SK-N-SH treated with all-trans-retinoic acid at 6 μM for 48 hours (cell line): ENCODE measurements at regions not wholly inside any gene's neighbourhood (a gene's known extent, or its start where the extent isn't known, plus 50 kb on each side); places are given as distances from the start of the nearest gene placed in this dataset.

Experiments used
- GLIS3 ChIP-seq: fragments of 250-450 bp; sonication (Bioruptor Pico); IDR thresholded peaks from 2 replicates; pipeline ENCODE4 v1.5.0; 2020; ENCODE audit warnings: mild to moderate bottlenecking, moderate library complexity
- ZNF70 ChIP-seq: fragments of 450-650 bp; formaldehyde crosslinking; IDR thresholded peaks from 2 replicates; pipeline ENCODE4 v1.5.0; 2020; ENCODE audit warnings: mild to moderate bottlenecking, moderate library complexity
- TF ChIP-seq, protein P1 (sequence below): fragments of 250-450 bp; sonication (Bioruptor Pico); IDR thresholded peaks from 2 replicates; pipeline ENCODE4 v1.8.0; 2020; ENCODE audit warnings: mild to moderate bottlenecking, moderate library complexity, borderline replicate concordance

GRCh38 chr2:82109418-82109817 lies 1804.9 kb upstream of the LRRTM1 start:
- TF ChIP-seq ZNF70 (CRISPR knock-in tag) = no peak
- TF ChIP-seq, protein P1, sequence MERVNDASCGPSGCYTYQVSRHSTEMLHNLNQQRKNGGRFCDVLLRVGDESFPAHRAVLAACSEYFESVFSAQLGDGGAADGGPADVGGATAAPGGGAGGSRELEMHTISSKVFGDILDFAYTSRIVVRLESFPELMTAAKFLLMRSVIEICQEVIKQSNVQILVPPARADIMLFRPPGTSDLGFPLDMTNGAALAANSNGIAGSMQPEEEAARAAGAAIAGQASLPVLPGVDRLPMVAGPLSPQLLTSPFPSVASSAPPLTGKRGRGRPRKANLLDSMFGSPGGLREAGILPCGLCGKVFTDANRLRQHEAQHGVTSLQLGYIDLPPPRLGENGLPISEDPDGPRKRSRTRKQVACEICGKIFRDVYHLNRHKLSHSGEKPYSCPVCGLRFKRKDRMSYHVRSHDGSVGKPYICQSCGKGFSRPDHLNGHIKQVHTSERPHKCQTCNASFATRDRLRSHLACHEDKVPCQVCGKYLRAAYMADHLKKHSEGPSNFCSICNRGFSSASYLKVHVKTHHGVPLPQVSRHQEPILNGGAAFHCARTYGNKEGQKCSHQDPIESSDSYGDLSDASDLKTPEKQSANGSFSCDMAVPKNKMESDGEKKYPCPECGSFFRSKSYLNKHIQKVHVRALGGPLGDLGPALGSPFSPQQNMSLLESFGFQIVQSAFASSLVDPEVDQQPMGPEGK (CRISPR knock-in tag) = no peak
- no peak for TF ChIP-seq GLIS3 (CRISPR knock-in tag)
